Forelimb muscle (tissue), 1 donor: ENCODE measurements at regions not wholly inside any gene's neighbourhood (a gene's known extent, or its start where the extent isn't known, plus 50 kb on each side); places are given as distances from the start of the nearest gene placed in this dataset.
"Not testable (repeated sequence)": the region's sequence is repeated elsewhere in the genome, so short reads cannot be mapped to it uniquely, and the experiment has no call there.

Source experiments
- DNase-seq: peaks from one replicate; pipeline ENCODE4 v3.0.0-alpha.2; 2013; ENCODE audit warnings: low read depth

- DNase-seq = no peak
These were observed 950.8 kb downstream of the HACE1 start for GRCh38 chr6:103908898-103909297.

GRCh38 chr6:103895136-103895535, 964.6 kb downstream of the HACE1 start:
- no peak for DNase-seq

GRCh38 chr6:103893141-103893581, 966.6 kb downstream of the HACE1 start:
- peak; percentile 38 for DNase-seq

GRCh38 chr6:103886951-103887350, 972.8 kb downstream of the HACE1 start:
- DNase-seq = no peak

GRCh38 chr6:103885446-103885845, 974.3 kb downstream of the HACE1 start:
- DNase-seq = no peak

- no peak for DNase-seq
These were observed 979.9 kb downstream of the HACE1 start for GRCh38 chr6:103879800-103880199.

GRCh38 chr6:103875221-103875620, 984.5 kb downstream of the HACE1 start:
- DNase-seq = no peak

- DNase-seq = no peak
These were observed 985.1 kb downstream of the HACE1 start for GRCh38 chr6:103874575-103874974.

GRCh38 chr6:103872678-103873077, 987.0 kb downstream of the HACE1 start:
- no peak for DNase-seq

GRCh38 chr6:103872233-103872632, 987.5 kb downstream of the HACE1 start:
- no peak for DNase-seq

GRCh38 chr6:103870970-103871369, 988.7 kb downstream of the HACE1 start:
- no peak for DNase-seq

- DNase-seq = no peak
These were observed 997.4 kb downstream of the HACE1 start for GRCh38 chr6:103862297-103862696.

GRCh38 chr6:103858003-103858402, 1001.7 kb downstream of the HACE1 start:
- DNase-seq = no peak

- DNase-seq = no peak
These were observed 1004.0 kb downstream of the HACE1 start for GRCh38 chr6:103855750-103856149.

- no peak for DNase-seq
These were observed 1005.7 kb downstream of the HACE1 start for GRCh38 chr6:103854059-103854458.

GRCh38 chr6:103838457-103838856, 1021.3 kb downstream of the HACE1 start:
- DNase-seq = no peak

- DNase-seq = no peak
These were observed 1033.5 kb downstream of the HACE1 start for GRCh38 chr6:103826209-103826608.

- no peak for DNase-seq
These were observed 1039.6 kb downstream of the HACE1 start for GRCh38 chr6:103820148-103820547.

GRCh38 chr6:103819509-103819908, 1040.2 kb downstream of the HACE1 start:
- DNase-seq = no peak

- DNase-seq = no peak
These were observed 1046.7 kb downstream of the HACE1 start for GRCh38 chr6:103812970-103813369.

- DNase-seq = not testable (repeated sequence)
These were observed 1057.7 kb downstream of the HACE1 start for GRCh38 chr6:103801901-103802479.

GRCh38 chr6:103799971-103800670, 1059.6 kb downstream of the HACE1 start:
- no peak for DNase-seq

- DNase-seq = no peak
These were observed 1061.6 kb downstream of the HACE1 start for GRCh38 chr6:103798166-103798565.

- DNase-seq = no peak
These were observed 1062.0 kb downstream of the HACE1 start for GRCh38 chr6:103797738-103798137.
